HepG2 (cell line): ENCODE measurements at regions not wholly inside any gene's neighbourhood (a gene's known extent, or its start where the extent isn't known, plus 50 kb on each side); places are given as distances from the start of the nearest gene placed in this dataset.
A peak's percentile ranks its signal among the peaks of the same experiment; 100 is the strongest.

Source experiments
- ATAC-seq: fragments of 200-7000 bp; cut with Tn5 transposase; 3 replicates; pipeline ENCODE4 v1.9.1; 2020; ENCODE audit warnings: mild to moderate bottlenecking, moderate library complexity
- BruUV-seq: library from RNA; stranded (reverse); fragments of 400-500 nt; replicated peaks from 2 replicates; lab custom pipeline; 2021; lab: Mats Ljungman, UMichigan
- CTCF ChIA-PET: fragments of 300-600 bp; formaldehyde crosslinking; extraction: SDS; loops from one replicate; lab custom pipeline; 2021; ENCODE audit warnings: low total read pairs, inconsistent platforms, low intra/inter-chr PET ratio; lab: Yijun Ruan, JAX
- POLR2A ChIA-PET: fragments of 350-600 bp; sonication (Branson Sonifier 250); formaldehyde crosslinking; loops from one replicate; lab custom pipeline; 2020; ENCODE audit warnings: antibody characterized with exemption, inconsistent platforms; lab: Yijun Ruan, JAX
- DNase-seq: peaks from one replicate; pipeline ENCODE4 v3.0.0-alpha.2; 2015; ENCODE audit warnings: low spot score
- FAIRE-seq: peaks from 3 replicates; lab custom pipeline; 2011; peaks lifted over from hg19 to GRCh38; lab: Jason Lieb, UNC
- H2AFZ ChIP-seq: one replicate; pipeline ENCODE4 v1.6.1; 2011; ENCODE audit warnings: low read length, inconsistent platforms
- H3K27ac ChIP-seq: fragments of 300-600 bp; 3 replicates; pipeline ENCODE4 v1.8.0; 2011; ENCODE audit warnings: mixed run types, mild to moderate bottlenecking, mixed read lengths, low read length, inconsistent platforms; ENCODE audit not compliant: insufficient read depth; ENCODE audit errors: extremely low read length
- H3K27me3 ChIP-seq, 2 experiments: fragments of 200-600 bp in 1 of 2; 2 replicates in 1 of 2; 3 replicates in 1 of 2; pipeline versions ENCODE4 v1.6.0 to v1.8.0; 2011; ENCODE audit warnings: low read length in 2 of 2, mild to moderate bottlenecking in 2 of 2, moderate library complexity in 2 of 2, inconsistent platforms in 1 of 2; ENCODE audit not compliant: insufficient read depth in 2 of 2, control insufficient read depth in 1 of 2
- H3K36me3 ChIP-seq, 2 experiments: fragments of 200-600 bp in 1 of 2; replicated peaks in 1 of 2; 2 replicates in 1 of 2; 3 replicates in 1 of 2; pipeline versions ENCODE4 v1.5.1 to v1.8.0; 2011; ENCODE audit warnings: low read length in 2 of 2, inconsistent platforms in 1 of 2; ENCODE audit not compliant: insufficient read depth in 2 of 2, control insufficient read depth in 1 of 2
- H3K4me1 ChIP-seq: 2 replicates; pipeline ENCODE4 v1.5.1; 2012; ENCODE audit warnings: low read length, inconsistent platforms; ENCODE audit not compliant: insufficient read depth
- H3K4me2 ChIP-seq: 2 replicates; pipeline ENCODE4 v1.6.0; 2011; ENCODE audit warnings: low read depth, low read length, inconsistent platforms
- H3K4me3 ChIP-seq, 3 experiments: fragments of 200-600 bp in 1 of 3; sonication (generic), shearing (Covaris generic) in 1 of 3; replicated peaks in 1 of 3; 2 replicates each; pipeline ENCODE4 v1.5.1; 2011 to 2016; ENCODE audit warnings: low read length in 3 of 3, inconsistent platforms in 2 of 3, low read depth in 2 of 3, mild to moderate bottlenecking in 2 of 3, control low read depth in 1 of 3, mixed read lengths in 1 of 3; ENCODE audit not compliant: insufficient read depth in 1 of 3
- H3K79me2 ChIP-seq: one replicate; pipeline ENCODE4 v1.6.1; 2011; ENCODE audit warnings: low read length, inconsistent platforms; ENCODE audit not compliant: insufficient read depth
- H3K9ac ChIP-seq: 2 replicates; pipeline ENCODE4 v1.6.0; 2011; ENCODE audit warnings: mild to moderate bottlenecking, low read depth, low read length, inconsistent platforms; ENCODE audit not compliant: insufficient read depth
- H3K9me3 ChIP-seq: 2 replicates; pipeline ENCODE4 v1.5.1; 2012; ENCODE audit warnings: mild to moderate bottlenecking, low read length
- H4K20me1 ChIP-seq: 2 replicates; pipeline ENCODE4 v1.6.0; 2011; ENCODE audit warnings: inconsistent platforms, mild to moderate bottlenecking, low read length, moderate library complexity; ENCODE audit not compliant: insufficient read depth
- CEBPB ChIP-seq: IDR thresholded peaks from 2 replicates; pipeline ENCODE4 v1.6.1; 2011; ENCODE audit warnings: low read depth, low read length, improper control_type of control experiment, borderline replicate concordance
- E2F2 ChIP-seq: sonication (generic); formaldehyde crosslinking; IDR thresholded peaks from 2 replicates; pipeline ENCODE4 v1.4.0; 2020; ENCODE audit warnings: missing genetic modification reagents, borderline replicate concordance
- ELF3 ChIP-seq: IDR thresholded peaks from 2 replicates; pipeline ENCODE4 v1.6.1; 2016; ENCODE audit warnings: missing genetic modification reagents, missing compliant biosample characterization
- FOXO1 ChIP-seq: sonication (generic); formaldehyde crosslinking; IDR thresholded peaks from 2 replicates; pipeline ENCODE4 v1.4.0; 2020; ENCODE audit warnings: missing genetic modification reagents
- GRHL1 ChIP-seq: sonication (generic); formaldehyde crosslinking; conservative IDR thresholded peaks from 2 replicates; pipeline ENCODE4 v1.8.0; 2022; ENCODE audit warnings: missing genetic modification reagents
- HNRNPUL1 ChIP-seq: fragments of 200-400 bp; formaldehyde crosslinking; IDR thresholded peaks from 2 replicates; pipeline ENCODE4 v1.6.1; 2017; ENCODE audit warnings: low read depth, mild to moderate bottlenecking, low read length, moderate library complexity
- MTF2 ChIP-seq: sonication (generic); formaldehyde crosslinking; IDR thresholded peaks from 2 replicates; pipeline ENCODE4 v1.5.0; 2020; ENCODE audit warnings: missing genetic modification reagents, borderline replicate concordance
- NCOA2 ChIP-seq: sonication (generic); formaldehyde crosslinking; IDR thresholded peaks from 2 replicates; pipeline ENCODE4 v1.8.0; 2022; ENCODE audit warnings: inconsistent platforms
- NR0B2 ChIP-seq: sonication (generic); formaldehyde crosslinking; IDR thresholded peaks from 2 replicates; pipeline ENCODE4 v1.4.0; 2020; ENCODE audit warnings: mild to moderate bottlenecking, missing genetic modification reagents
- RFXANK ChIP-seq: IDR thresholded peaks from 2 replicates; pipeline ENCODE4 v1.6.1; 2016
- SETDB1 ChIP-seq: sonication (generic); formaldehyde crosslinking; IDR thresholded peaks from 2 replicates; pipeline ENCODE4 v1.5.1; 2020; ENCODE audit warnings: missing genetic modification reagents, mild to moderate bottlenecking, borderline replicate concordance
- SIN3A ChIP-seq: IDR thresholded peaks from 2 replicates; pipeline ENCODE4 v1.6.1; 2011; ENCODE audit warnings: low read depth, mild to moderate bottlenecking, control low read depth, low read length, borderline replicate concordance
- TMF1 ChIP-seq: sonication (generic); formaldehyde crosslinking; IDR thresholded peaks from 2 replicates; pipeline ENCODE4 v1.8.1; 2022; ENCODE audit warnings: low read depth, missing genetic modification reagents
- ZBTB21 ChIP-seq: sonication (generic); formaldehyde crosslinking; IDR thresholded peaks from 2 replicates; pipeline ENCODE4 v1.4.0; 2020; ENCODE audit warnings: missing genetic modification reagents
- ZNF20 ChIP-seq: sonication (generic); formaldehyde crosslinking; IDR thresholded peaks from 2 replicates; pipeline ENCODE4 v1.4.0; 2020; ENCODE audit warnings: mild to moderate bottlenecking, moderate library complexity, missing genetic modification reagents
- ZNF232 ChIP-seq: sonication (generic); formaldehyde crosslinking; IDR thresholded peaks from 2 replicates; pipeline ENCODE4 v1.4.0; 2020; ENCODE audit warnings: missing genetic modification reagents, borderline replicate concordance
- ZNF234 ChIP-seq: sonication (generic); formaldehyde crosslinking; conservative IDR thresholded peaks from 2 replicates; pipeline ENCODE4 v1.5.1; 2020; ENCODE audit warnings: mild to moderate bottlenecking, missing genetic modification reagents
- ZNF263 ChIP-seq: sonication (generic); formaldehyde crosslinking; IDR thresholded peaks from 2 replicates; pipeline ENCODE4 v1.4.0; 2020; ENCODE audit warnings: missing genetic modification reagents
- ZNF570 ChIP-seq: sonication (generic); formaldehyde crosslinking; IDR thresholded peaks from 2 replicates; pipeline ENCODE4 v1.4.0; 2020; ENCODE audit warnings: mild to moderate bottlenecking, missing genetic modification reagents, borderline replicate concordance
- ZNF703 ChIP-seq: sonication (generic); formaldehyde crosslinking; IDR thresholded peaks from 2 replicates; pipeline ENCODE4 v1.5.1; 2020; ENCODE audit warnings: missing genetic modification reagents, mild to moderate bottlenecking, moderate library complexity, borderline replicate concordance
- WGBS: methylation state at CpG from one replicate; pipeline ENCODE4 v1.1.6; 2017; ENCODE audit warnings: low lambda C conversion rate; 5-methylcytosine and 5-hydroxymethylcytosine counted together
- in situ Hi-C: cut with HindIII; loops from 2 replicates; pipeline ENCODE4 v1.10.0; 2017; ENCODE audit warnings: low pct_unique_long_range_greater_than_20kb; ENCODE audit not compliant: extremely low pct_ligation_motif_present
- intact Hi-C: fragments of 100-400 bp; cut with micrococcal nuclease; formaldehyde crosslinking; loops from one replicate; pipeline ENCODE4 v1.10.0; 2022; ENCODE audit not compliant: unreplicated experiment

- CTCF ChIA-PET = interaction anchor here (1.3 kb wide), 1 partner anchor 68 kb away, joined by 3 read pairs; no protein-coding TSS in a partner anchor
Measured at GRCh38 chr5:4874097-4874496, 266.0 kb upstream of the ADAMTS16 start.

GRCh38 chr5:4875942-4876341, 264.2 kb upstream of the ADAMTS16 start:
- POLR2A ChIA-PET = no interaction called here
- TF ChIP-seq NCOA2 (CRISPR knock-in tag) = no peak
- TF ChIP-seq ZNF703 (CRISPR knock-in tag) = no peak
- TF ChIP-seq ZNF263 (CRISPR knock-in tag) = no peak
- TF ChIP-seq ELF3 = no peak
- no peak for TF ChIP-seq FOXO1 (CRISPR knock-in tag)
- TF ChIP-seq E2F2 (CRISPR knock-in tag) = no peak
- no peak for TF ChIP-seq HNRNPUL1
- no peak for TF ChIP-seq RFXANK (CRISPR knock-in tag)
- no peak for TF ChIP-seq SETDB1 (CRISPR knock-in tag)
- no peak for TF ChIP-seq GRHL1
- TF ChIP-seq NR0B2 = no peak
- TF ChIP-seq ZNF234 = no peak
- no peak for TF ChIP-seq ZNF570 (CRISPR knock-in tag)
- TF ChIP-seq SIN3A = no peak
- no peak for TF ChIP-seq ZBTB21 (CRISPR knock-in tag)

More at GRCh38 chr5:4874097-4874496, 266.0 kb upstream of the ADAMTS16 start:
- H3K4me2 ChIP-seq = no peak overlapping the region
- no peaks in the 10 kb centered on the region for H3K79me2 ChIP-seq
- DNase-seq = no peak
- BruUV-seq = no TSS peak
- TF ChIP-seq TMF1 (CRISPR knock-in tag) (no peak), MTF2 (CRISPR knock-in tag) (no peak), ZNF232 (no peak), CEBPB (peak; percentile 25; the same call in 1 of the 2 replicates), ZNF20 (CRISPR knock-in tag) (no peak)
- H2AFZ ChIP-seq = no peak overlapping the region
- no peak overlapping the region for H3K4me3 ChIP-seq
- POLR2A ChIA-PET = no interaction called here
- H3K36me3 ChIP-seq = no peaks in the 10 kb centered on the region
- ATAC-seq = no peak
- FAIRE-seq = no peak
- in situ Hi-C loops (loop anchor here (10.0 kb wide), 1 partner anchor 261 kb away; no protein-coding TSS in a partner anchor), intact Hi-C loops (no loop called here)
- H3K4me1 ChIP-seq = no peaks in the 10 kb centered on the region
- WGBS = 14% methylated on average over 10 of the region's 10 CpGs
- no peaks in the 10 kb centered on the region for H3K9me3 ChIP-seq
- H4K20me1 ChIP-seq = no peaks in the 10 kb centered on the region
- H3K27ac ChIP-seq = no peak overlapping the region
- H3K27me3 ChIP-seq = peaks cover 3 to 42% of the 10 kb centered on the region in 2 experiments; a peak in 4 of 5 replicates
- no peak overlapping the region for H3K9ac ChIP-seq

More at GRCh38 chr5:4875942-4876341, 264.2 kb upstream of the ADAMTS16 start:
- H3K79me2 ChIP-seq = no peaks in the 10 kb centered on the region
- CTCF ChIA-PET = no interaction called here
- no peak overlapping the region for H3K4me3 ChIP-seq
- FAIRE-seq = no peak
- WGBS = 45% methylated on average over 2 of the region's 4 CpGs
- DNase-seq = no peak
- no TSS peak for BruUV-seq
- H3K27me3 ChIP-seq = peaks cover 3 to 36% of the 10 kb centered on the region in 2 experiments; a peak in 4 of 5 replicates
- no peaks in the 10 kb centered on the region for H3K9me3 ChIP-seq
- H4K20me1 ChIP-seq = no peaks in the 10 kb centered on the region
- no peak overlapping the region for H3K27ac ChIP-seq
- intact Hi-C loops = loop anchor here (5.0 kb wide), 1 partner anchor 266 kb away; the partner anchor contains the start of gene ADAMTS16
- in situ Hi-C loops = loop anchor here (5.0 to 10.0 kb wide), 2 partner anchors 259 to 546 kb away; partner anchors contain the start of gene ICE1
- H3K36me3 ChIP-seq = no peaks in the 10 kb centered on the region
- no peaks in the 10 kb centered on the region for H3K4me1 ChIP-seq
- H3K4me2 ChIP-seq = no peak overlapping the region
- no peak overlapping the region for H2AFZ ChIP-seq
- H3K9ac ChIP-seq = no peak overlapping the region
- no peak for ATAC-seq
